Hematopoietic multipotent progenitor cell treated with erythropoietin and hydrocortisone succinate and interleukin-3 and kit ligand, for 8 days (in vitro differentiated cells): ENCODE measurements at regions not wholly inside any gene's neighbourhood (a gene's known extent, or its start where the extent isn't known, plus 50 kb on each side); places are given as distances from the start of the nearest gene placed in this dataset.
"Not testable (repeated sequence)": the region's sequence is repeated elsewhere in the genome, so short reads cannot be mapped to it uniquely, and the experiment has no call there.

Source experiments
- DNase-seq: peaks from one replicate; pipeline ENCODE4 v3.0.0-alpha.2; 2015

DNA sequence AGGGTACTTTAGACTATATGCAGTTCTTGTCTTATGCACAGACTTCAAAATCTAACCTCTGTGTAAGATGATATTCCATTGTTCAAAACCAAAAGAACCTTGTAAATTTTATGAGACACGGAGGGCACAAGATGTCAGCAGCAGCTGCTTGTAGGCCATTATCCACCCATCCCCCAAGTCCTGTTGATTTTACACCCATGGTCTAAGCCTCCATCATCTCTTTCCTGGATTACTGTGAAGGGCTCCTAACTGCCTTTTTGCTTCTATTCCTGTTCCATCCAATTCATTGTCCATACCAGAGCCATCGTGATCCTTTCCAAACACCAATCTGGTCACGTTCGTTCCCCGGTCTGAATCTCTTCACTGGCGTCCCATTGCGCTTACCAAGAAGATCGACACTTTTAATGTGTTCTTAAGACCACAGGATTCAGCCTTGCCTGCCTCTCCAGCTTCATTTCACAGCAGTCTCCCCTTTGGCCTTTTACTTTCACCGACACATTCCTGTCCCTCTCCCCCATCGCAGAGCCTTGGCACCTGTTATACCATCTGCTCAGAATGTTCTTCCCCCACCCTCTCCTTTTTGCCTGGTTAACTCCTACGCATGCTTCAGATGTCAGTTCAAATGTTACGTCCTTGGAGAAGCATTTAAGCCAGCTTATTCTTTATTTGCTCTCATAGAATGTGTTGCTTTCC lies 107.3 kb upstream of the POU3F1 start:
- DNase-seq: no peak

DNA sequence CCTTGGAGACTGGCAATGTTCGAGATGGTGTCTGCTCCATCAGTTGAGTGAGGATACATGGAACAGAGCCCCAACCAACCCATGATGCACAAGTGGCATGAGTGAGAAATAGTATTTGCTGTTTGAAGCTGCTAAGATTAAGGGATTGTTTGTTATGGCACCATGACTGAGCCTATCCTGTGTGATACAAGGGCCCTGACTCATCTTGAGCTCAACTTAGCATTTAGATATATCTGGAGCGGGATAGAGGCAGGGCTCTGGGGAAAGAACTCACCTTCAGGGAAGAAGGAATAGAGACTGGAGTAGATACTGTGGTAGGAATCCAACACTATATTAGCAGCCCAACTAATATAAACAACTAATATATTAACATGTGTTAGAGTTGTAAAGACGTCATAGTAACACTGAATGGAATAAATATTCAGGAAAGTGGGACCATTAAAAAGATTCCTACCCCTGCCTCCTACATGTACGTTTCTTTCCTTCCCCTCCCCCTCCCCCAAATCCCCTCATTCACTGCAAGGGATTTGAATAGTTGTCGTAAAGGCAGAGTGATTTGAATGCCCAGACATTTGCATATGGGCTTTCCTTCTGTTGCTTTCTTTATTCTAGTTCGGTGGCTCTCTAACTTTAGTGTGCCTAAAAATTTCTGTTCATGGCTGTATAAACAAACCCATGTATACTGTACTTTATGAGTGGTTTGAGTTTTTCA lies 106.6 kb upstream of the POU3F1 start:
- no peak for DNase-seq

DNA sequence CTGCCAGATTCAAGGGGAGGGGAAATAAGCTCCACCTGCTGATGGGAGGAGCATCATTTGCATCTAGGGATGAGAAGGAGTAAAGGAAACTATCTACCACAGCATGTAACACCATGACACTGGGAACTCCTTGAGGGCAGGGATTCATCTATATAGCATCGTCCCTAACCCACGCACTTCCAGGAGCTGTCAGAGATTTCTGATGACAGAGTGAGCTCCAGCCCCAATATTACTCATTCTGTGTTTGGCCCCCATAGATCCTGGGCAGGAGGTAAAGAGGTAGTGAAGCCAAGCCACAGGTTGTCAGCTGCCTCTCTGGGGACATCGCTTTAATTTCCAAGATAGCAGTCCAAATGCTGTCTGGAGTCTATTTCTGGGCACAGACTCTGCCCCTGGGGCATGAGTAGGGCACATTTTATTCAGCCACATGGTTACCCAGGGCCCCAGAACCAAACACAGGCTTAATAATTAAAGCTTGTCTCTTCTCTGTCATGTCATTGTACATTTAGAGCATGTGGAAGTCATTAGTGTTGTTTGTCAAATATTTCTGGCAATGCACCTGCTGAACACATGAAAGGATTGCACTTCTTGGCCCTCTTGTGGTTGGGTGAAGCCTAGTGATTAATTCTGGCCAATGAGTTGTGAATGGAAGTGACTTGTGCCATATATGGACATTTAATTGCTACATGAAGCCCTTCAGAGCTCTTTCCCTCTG lies 105.9 kb upstream of the POU3F1 start:
- DNase-seq: peak; percentile 20

DNA sequence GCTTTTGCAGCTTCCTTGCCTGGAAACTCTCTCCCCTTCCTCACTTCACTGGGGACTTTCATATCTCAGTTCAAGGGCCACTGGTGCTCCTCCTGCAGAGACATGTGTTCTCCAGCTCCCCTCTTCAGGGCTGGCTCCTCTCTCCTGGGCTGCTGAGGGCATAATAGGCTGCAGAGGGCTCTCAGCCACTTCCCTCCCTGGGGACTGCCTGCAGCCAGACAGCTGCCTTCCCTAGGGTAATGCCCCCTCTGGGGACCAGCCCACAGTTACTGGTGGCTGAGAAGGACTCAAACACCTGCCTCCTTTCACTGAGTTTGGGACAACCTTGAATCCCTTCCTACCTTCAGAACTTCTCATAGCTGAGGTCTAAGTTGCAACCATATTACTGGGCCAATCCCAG lies 104.8 kb upstream of the POU3F1 start:
- DNase-seq: no peak

DNA sequence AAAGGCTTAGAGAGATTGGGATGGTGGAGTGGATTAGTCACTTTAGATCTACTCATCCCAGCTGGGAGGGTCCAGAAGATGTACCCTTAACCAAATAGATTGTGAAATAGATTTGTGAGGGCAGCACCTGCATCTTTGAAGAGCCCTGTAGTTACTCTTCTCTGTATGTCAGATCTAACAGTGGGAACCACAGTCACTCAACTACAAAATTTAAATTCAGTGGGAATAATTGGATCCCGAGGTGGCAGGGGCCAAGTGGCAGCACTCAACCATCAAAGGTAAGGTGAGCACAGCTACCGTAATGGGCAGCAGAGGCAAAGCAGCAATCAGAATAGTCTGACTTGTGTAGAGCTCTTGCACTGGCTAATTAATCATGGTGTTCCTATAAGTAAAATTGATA lies 99.5 kb upstream of the POU3F1 start:
- not testable (repeated sequence) for DNase-seq

DNA sequence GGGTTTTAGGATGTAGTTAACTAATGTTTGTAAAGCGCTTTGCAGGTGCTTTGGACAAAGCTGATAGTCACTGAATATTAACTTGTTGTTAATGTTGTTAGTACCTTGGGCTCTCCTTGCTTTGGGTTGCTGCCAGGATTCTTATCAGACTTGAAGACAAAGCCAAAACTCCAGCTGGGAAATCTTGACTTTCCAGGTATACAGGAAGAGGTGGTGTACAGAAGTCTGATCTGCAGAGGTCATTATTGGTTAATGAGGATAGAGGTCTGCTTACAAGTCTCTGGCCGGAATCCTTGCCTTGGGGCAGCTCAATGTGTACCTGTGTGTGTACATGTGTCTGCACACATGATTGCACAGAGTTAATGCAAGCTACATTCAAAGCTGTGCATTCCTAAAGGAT lies 96.0 kb upstream of the POU3F1 start:
- DNase-seq: no peak

DNA sequence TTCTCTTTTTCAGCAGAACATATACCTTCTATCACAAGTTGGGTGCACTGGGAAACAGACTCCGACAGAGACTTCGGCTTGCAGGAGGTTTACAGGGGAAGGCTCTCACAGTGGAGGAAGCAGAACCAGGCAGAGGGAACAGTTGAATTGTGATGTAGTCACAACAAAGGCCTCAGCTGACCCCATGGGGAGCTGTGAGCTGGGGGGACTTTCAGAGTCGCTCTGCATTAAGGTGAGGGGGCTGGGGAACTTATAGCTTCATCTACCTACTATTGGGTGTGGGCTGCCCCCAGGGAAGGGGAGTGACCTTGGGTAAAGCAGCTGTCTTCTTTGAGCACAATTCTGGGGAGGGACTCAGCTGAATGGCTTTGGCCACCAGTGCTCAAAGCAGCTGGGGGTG lies 94.9 kb upstream of the POU3F1 start:
- no peak for DNase-seq

DNA sequence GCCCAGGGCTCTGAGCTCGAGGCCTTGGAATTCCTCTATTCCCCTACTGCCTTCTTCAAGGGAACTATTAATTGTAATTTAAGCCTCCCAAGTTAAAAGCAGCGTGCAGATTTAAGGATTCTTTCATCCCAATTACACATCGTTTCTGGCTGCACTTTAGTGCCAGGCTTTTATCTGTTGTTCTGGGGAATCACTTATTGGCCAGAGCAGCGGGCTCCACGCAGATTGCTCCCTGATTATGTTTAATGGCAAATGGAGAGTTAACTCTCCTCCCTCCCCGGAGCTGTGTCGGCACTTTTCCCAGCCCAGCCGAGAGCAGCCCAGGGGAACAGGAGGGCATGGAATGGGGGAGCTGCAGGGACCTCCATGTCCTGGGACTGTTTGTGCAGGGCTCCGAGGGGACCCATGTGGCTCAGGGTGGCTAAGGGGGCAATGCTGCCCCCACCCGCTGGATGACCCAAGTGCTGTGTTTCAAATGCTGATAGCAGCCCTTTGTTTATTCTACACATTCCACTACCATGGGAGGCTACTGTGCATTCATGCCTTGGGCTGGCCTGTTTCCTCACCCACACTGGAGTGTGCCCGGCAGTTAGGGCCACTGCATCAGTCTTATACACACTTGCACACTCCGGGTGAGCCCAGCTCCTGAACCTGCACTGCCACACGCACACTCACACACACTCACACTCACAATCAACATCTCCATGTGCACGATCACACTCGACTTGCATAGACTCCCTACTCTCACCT lies 93.3 kb upstream of the POU3F1 start:
- no peak for DNase-seq

DNA sequence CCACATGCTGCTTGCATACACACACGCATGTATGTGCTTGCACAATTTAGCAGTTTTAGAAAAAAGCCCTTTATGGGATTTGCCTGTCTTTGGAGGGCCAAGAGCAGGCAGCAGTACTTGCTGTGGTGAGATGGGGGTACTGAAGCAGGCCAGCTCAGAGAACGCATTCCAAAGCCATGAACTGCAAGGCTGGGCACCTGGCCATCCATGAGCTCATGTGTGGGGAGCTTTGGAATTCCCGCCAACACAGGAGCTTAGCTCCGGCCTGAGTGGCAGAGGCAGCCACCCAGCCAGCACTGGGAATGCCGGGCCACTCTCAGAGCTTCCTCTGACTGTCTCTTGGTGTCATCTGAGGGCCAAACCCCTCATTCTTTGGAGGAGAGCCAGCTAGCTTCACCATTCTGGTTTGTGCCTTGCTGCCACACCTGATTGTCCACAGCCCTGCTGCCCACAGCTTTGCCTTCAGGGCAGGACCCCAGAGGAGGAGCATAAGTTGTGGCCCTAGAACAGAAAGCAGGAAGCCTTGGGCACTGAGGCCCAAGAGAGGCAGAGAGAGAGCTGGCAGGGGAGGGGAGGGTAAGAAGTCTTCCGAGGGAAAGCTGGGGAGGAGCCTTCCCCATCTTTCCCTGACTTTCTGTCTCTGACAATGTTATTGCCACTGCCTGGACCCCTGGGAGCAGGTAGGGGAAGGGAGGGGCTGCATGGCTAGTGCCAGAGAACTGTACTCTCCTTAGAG lies 92.1 kb upstream of the POU3F1 start:
- no peak for DNase-seq

DNA sequence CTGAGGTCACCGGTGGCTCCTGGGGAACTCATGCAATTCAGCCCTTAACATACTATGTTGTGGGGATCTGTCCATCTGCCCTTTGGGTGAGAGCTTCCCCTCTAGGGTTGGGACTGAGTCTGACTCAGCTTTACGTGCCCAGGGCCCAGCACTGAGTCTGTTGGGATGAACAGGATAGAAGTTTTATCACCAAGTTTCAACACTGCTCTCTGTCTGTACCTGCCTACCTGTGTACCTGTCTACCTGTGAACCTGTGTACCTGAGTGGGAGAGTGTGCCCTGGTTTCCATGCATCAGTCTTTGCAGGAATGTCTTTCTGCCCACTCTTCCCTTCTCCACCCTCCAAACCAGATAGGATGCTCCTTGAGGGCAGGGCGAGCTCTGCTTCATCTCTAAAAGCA lies 90.6 kb upstream of the POU3F1 start:
- no peak for DNase-seq

DNA sequence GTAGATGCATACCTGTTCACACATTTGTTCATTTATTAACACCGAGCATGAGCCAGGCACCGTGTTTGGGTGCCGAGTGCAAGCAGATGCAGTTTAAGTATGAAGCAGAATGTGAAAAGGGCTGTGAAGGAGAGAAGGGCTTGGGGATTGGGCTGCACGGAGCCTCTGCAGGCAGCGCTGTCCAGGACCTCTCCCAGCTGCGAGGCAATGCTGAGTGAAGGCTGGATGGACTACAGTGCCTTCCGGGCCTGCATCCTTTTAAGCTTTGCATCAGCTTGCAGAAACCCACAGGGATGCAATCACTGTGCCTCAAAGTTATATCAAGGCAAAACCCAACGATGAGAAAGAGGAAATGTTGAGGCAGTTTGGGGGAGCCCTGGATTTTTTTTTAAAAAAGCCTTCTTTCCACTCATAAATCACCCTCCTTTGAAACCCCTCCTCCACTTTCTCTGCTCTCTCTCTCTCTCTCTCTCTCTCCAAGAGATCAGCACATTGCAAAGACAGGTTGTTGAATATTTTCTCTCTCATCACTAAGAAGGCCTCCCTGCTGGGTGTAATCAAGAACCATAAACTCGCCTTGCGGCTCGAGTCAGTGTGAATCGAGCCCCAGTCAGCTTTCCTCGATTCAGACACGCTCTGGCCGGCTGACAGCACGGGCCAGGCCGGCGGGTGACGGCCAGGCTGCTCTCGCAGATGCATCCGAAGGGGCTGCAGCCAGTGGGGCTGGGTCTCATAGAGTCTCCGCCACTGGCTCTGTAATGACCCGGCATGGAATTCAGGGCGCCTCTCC lies 89.2 kb upstream of the POU3F1 start:
- no peak for DNase-seq

DNA sequence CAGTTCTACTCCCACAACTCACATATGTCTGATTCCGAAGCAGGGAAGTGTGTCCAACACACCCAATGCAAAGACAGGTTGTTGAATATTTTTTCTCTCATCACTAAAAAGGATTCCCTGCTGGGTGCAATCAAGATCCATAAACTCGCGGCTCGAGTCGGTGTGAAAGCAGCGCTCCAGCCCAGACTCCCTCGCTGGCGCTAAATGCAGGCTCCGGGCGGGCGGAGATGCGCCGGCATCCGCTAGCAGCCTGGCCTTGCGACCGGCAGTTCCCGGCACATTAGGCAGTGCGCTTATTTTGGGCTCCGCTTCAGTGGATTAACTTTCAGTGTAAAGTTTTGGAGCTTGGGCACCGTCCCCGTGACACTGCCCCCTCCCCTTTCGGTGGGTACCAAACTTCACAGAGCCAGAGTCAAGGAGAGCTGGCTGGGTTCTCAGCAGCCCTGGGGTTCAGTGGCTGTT lies 87.7 kb upstream of the POU3F1 start:
- no peak for DNase-seq

DNA sequence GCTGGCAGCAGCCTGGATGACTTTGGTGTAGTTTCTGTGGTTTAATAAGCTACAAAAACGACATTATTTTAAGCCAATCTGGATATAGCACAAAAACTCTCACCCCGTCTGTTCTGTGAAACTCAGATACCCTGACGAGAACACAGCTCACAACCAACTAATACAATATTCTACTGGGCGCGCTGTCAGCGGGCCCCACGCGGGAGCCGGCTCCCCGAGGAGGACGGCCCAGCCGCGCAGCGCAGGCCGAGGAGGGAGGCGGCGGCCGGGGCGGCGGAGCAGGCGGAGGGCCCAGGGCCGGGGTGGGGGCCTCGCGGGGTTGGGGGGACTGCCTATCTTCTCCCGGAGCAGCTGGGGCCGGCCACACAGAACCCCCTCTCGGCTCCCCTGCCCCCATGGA lies 87.2 kb upstream of the POU3F1 start:
- no peak for DNase-seq

DNA sequence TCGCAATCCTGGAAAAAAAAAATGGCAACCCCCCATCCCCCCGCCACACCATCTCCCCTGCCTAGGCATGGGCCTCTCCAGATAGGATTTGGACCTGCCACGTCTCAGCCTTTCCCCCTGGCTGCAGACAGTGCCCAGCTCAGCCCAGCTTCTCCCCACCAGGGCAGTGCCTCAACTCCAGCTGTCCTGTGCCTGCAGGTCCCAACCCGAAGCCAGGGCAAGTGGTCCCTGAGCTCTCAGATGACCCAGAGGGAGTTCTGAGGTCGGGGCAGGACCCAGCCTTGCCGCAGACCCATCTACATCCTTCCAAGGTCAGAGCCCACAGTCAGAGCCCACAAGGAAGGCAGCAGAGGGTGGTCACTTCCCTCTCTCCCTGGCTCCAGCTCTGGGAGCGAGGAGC lies 86.7 kb upstream of the POU3F1 start:
- no peak for DNase-seq

DNA sequence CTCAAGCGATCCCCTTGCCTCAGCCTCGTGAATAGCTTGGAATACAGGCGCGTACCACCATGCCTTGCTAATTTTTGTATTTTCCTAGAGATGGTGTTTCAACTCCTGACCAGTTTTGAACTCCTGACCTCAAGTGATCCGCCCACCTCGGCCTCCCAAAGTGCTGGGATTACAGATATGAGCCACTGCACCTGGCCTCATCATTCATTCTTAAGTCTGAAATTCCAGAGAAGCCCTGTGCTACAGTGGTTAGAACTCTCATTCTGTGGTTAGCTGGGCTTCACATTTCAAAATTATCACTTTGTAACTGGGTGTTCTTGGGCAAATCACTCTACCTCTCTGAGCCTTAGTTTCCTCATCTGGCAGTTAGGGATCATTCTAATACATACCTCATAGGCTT lies 86.1 kb upstream of the POU3F1 start:
- no peak for DNase-seq

DNA sequence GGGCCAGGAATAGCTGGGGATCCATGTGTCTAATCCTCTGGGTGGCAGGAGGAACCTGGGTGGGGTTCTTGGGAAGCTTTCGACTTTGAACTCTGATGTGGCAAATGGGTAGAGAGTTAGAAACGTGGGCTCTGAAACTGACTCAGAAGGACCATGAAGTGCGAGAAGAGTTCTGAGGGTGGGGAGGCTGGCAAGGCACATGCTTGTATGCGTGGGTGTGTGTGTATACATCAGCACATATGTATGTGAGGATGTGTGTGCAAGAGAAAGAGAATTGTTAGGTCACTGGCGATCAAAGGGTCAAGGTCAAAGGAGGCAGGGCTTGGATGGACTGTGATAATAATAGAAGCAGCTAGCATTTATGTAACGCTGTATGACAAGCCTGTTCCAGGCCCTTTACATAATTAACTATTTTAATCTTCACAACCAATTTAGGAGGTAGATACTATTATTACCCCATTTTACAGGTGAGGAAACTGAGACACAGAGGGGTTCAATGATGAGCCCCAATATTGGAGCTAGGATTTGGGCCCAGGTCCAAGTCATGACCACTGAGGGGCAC lies 84.5 kb upstream of the POU3F1 start:
- DNase-seq: no peak

DNA sequence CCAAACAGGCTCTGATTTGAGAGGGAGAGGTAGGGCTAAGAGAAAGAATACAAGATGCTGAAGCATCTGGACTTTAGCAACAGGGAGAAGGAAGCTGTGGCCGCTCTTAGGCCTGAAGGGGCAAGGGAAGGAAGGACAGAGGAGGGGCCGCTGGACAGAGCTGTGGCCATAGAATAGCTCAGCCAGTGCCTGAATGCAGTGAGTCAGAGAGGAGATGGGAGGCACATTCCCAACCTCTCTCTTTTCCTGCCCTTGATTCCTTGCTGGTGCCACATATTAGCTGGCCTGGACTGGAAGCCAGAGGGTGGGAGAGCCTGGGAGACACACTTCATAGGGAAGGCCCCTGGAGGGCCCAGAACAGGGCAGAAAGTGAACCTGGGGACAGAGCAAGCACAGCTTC lies 83.4 kb upstream of the POU3F1 start:
- no peak for DNase-seq

DNA sequence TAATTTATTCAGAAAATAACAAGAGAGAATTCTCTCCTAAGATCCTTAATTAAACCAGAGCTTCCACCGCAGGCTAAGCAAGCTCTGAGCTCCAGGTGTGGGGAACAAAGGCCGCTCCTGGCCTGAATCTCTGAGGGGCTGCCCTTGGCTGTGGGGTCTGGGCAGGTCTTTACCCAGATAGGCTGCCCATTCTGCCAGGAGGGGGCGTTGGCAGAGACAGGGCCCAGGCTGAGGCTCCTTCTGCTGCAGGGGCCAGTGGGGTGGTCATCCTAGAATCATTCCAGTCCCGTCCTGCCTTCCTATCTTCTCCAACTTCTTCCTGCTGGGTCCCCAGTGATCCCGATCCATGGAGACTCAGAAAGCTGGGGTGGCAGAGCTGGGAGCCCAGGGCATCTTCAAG lies 82.9 kb upstream of the POU3F1 start:
- no peak for DNase-seq

DNA sequence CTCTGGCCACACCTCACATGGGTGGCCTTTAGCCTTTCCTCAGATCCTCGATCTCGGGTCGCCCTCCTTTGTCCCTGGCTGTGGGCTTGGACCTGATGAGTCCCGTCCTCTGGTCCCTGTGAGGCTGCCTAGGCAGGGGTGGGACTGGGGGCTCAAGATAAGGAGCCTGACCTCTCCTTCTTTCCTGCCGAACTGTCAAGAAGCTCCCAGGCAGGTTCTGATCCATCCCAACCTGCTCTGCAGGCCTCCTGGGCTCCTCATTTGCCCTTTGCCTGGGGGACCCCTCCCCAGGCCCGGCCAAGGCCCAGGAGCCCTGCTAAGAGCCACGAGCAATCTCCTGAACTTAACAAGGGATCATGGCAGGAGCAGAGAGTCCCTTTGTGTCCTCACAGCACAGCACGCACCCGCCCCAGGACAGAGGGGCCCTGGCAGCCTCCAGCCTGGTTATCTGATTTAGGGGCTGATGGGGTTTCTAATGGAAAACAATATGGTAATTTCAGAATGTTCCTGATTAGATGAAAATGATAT lies 82.4 kb upstream of the POU3F1 start:
- no peak for DNase-seq

DNA sequence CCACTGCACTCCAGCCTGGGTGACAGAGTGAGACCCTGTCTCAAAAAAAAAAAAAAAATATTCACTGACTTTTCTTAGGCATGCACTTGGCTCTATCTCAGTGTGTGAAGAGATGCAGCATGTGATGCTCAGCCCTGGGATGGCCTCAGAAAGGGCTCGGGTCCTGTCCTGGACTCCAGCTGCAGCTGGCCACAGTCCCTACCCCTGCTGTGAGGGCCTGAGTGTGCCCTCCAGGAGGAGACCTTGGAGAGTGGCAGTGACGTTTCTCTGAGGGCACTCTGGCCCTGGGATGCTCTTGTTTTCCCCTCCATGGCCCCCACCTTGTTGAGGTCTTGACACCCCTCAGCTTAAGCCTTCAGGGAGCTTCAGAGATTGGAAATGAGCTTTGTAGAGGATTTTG lies 81.9 kb upstream of the POU3F1 start:
- no peak for DNase-seq

DNA sequence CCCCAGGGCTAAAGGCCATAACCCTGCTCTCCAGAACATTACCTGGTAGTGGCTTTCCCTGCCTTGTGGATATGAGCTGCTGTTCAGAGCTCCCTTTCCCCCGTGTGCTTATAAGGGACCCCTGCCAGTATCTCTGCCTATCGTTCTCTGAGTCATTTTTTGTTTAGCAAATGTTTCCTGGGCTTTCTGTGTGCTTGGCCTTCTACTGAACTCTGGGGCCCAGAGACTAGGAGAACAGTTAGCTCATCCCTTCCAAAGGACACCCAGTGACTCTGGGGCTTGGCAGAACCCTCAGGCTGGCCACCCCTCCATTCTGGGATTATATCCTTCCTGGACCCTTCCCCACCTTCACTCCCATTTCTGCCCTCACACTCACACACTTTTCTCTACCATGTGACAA lies 80.8 kb upstream of the POU3F1 start:
- DNase-seq: no peak
